SK-N-SH treated with all-trans-retinoic acid at 6 μM for 48 hours (cell line): ENCODE measurements at regions not wholly inside any gene's neighbourhood (a gene's known extent, or its start where the extent isn't known, plus 50 kb on each side); places are given as distances from the start of the nearest gene placed in this dataset.
"Not testable (repeated sequence)": the region's sequence is repeated elsewhere in the genome, so short reads cannot be mapped to it uniquely, and the experiment has no call there.

ENCODE experiments used
- ESRRG ChIP-seq: fragments of 250-450 bp; sonication (Bioruptor Pico); IDR thresholded peaks from 2 replicates; pipeline ENCODE4 v1.6.1; 2021; ENCODE audit warnings: mild to moderate bottlenecking
- OSR1 ChIP-seq: fragments of 250-450 bp; sonication (Bioruptor Pico); IDR thresholded peaks from 2 replicates; pipeline ENCODE4 v1.8.0; 2022; ENCODE audit warnings: moderate library complexity, mild to moderate bottlenecking, inconsistent platforms
- PPARA ChIP-seq: fragments of 250-450 bp; sonication (Bioruptor Pico); IDR thresholded peaks from 2 replicates; pipeline ENCODE4 v1.5.0; 2020; ENCODE audit warnings: mild to moderate bottlenecking, borderline replicate concordance
- ZNF565 ChIP-seq: fragments of 450-650 bp; formaldehyde crosslinking; conservative IDR thresholded peaks from 2 replicates; pipeline ENCODE4 v1.5.0; 2020; ENCODE audit warnings: low read depth, mild to moderate bottlenecking, moderate library complexity

DNA sequence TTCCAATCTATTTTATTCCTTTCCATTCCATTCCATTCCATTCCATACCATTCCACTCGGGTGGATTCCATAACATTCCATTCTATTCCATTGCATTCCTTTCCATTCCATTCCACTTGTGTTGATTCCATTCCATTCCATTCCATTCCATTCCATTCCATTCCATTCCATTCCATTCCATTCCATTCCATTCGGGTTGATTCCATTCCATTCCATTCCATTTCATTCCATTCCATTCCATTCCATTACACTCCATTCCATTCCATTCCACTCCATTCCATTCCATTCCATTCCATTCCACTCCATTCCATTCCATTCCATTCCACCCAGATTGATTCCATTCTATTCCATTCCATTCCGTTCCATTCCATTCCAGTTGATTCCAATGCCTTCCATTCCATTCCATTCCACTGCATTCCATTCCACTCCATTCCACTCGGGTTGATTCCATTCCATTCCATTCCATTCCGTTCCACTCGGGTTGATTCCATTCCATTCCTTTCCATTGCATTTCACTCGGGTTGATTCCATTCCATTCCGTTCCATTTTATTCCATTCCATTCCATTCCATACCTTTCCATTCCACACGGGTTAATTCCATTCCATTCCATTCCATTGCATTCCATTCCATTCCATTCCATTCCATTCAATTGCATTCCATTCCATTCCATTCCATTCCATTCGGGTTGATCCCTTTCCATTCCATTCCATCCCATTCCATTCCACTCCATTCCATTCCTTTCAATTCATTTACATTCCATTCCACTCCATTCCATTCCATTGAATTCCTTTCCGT, 168.4 kb downstream of the CWH43 start:
- TF ChIP-seq ESRRG, ZNF565, OSR1, PPARA (CRISPR knock-in tag): not testable (repeated sequence)
